GM12875 (cell line): ENCODE measurements at regions not wholly inside any gene's neighbourhood (a gene's known extent, or its start where the extent isn't known, plus 50 kb on each side); places are given as distances from the start of the nearest gene placed in this dataset.

Source experiments
- H3K4me3 ChIP-seq: one replicate; pipeline ENCODE4 v1.5.1; 2011; ENCODE audit warnings: low read depth, low read length, control low read depth
- TF ChIP-seq, protein P1 (sequence below): IDR thresholded peaks from 2 replicates; pipeline ENCODE4 v1.5.1; 2011; ENCODE audit warnings: low read depth, mild to moderate bottlenecking, control low read depth, inconsistent platforms, low read length, moderate library complexity, borderline replicate concordance; ENCODE audit not compliant: insufficient read depth

DNA sequence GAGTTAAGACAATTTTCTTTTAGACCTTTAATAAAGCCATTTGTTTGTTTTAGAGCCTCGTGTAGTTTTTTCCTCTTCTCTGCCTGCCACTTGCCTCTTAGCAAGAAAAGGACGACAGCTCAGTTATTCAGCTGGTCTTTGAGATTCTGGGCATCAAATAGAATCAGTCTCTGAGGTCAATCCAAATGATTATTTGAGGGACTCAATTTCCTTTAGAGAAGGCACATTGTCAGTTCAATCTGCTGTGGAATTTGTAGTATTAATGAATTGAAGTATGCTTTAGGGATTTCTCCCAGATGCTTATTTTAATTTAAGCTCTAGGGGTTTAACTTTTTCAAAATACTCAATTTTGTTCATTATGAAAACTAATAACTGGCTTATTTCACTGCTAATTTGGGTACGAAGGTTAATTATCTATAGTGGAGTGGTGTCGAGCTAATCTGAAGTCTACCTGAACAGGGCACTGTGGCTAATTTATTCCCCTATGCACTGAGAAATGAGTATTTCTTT is 841.2 kb upstream of the AUTS2 start:
- TF ChIP-seq, protein P1, sequence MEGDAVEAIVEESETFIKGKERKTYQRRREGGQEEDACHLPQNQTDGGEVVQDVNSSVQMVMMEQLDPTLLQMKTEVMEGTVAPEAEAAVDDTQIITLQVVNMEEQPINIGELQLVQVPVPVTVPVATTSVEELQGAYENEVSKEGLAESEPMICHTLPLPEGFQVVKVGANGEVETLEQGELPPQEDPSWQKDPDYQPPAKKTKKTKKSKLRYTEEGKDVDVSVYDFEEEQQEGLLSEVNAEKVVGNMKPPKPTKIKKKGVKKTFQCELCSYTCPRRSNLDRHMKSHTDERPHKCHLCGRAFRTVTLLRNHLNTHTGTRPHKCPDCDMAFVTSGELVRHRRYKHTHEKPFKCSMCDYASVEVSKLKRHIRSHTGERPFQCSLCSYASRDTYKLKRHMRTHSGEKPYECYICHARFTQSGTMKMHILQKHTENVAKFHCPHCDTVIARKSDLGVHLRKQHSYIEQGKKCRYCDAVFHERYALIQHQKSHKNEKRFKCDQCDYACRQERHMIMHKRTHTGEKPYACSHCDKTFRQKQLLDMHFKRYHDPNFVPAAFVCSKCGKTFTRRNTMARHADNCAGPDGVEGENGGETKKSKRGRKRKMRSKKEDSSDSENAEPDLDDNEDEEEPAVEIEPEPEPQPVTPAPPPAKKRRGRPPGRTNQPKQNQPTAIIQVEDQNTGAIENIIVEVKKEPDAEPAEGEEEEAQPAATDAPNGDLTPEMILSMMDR, result no peak

DNA sequence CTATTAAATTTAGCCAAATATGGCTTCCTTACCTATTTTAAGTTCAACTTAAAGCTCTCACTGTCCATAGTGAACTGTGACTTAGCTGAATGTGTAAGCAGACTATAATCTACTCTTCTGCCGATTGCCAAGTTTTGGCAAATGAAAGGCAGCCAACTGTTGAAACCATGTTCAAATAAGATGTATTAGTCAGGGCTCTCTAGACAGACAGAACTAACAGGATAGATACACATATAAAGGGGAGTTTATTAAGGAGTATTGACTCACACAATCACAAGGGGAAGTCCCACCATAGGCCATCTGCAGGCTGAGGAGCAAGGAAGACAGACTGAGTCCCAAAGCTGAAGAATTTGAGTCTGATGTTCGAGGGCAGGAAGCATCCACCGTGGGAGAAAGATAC is 837.7 kb upstream of the AUTS2 start:
- TF ChIP-seq, protein P1, result no peak

More for the DNA sequence above, 841.2 kb upstream of the AUTS2 start:
- H3K4me3 ChIP-seq, result no peak overlapping the region

DNA sequence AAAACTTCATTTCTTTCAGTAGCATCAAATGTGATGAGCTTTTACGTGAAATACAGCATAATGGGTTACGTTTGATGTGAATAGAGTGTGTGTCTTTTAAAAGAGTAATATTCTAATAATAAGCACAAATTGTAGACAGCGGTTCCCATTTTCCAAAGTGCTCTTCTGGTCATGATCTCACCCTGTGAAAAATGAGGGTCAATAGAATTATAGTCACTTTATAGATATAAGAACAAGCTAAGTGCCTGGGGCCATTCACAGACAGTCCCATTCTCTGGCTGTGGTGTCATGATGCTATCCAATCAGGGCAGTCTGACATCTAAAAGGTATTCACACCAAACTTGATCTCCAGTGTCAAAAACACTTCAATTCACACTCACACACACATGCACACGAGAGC is 830.8 kb upstream of the AUTS2 start:
- TF ChIP-seq, protein P1, result no peak
- no peak overlapping the region for H3K4me3 ChIP-seq

More for the DNA sequence above, 837.7 kb upstream of the AUTS2 start:
- no peak overlapping the region for H3K4me3 ChIP-seq

DNA sequence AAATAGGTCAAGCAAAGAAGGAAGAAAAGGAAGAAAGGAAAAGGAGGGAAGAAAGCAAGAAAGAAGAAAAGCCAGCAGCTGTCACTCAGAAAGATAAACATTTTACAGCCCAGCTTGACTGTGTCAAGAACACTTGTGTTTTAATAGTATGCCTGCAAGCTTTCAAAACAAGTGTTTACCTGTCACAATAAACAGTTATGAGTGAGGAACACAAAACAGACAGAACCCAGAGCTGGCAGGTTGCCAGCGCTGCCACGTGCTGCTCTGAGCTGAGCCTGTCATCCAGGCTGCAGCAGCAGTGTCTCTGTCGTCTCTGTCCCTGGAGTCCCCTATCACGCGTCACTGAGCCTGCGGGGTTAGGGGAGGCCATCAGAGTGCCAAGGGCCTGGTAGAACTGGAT is 827.6 kb upstream of the AUTS2 start:
- no peak overlapping the region for H3K4me3 ChIP-seq
- TF ChIP-seq, protein P1, result no peak

DNA sequence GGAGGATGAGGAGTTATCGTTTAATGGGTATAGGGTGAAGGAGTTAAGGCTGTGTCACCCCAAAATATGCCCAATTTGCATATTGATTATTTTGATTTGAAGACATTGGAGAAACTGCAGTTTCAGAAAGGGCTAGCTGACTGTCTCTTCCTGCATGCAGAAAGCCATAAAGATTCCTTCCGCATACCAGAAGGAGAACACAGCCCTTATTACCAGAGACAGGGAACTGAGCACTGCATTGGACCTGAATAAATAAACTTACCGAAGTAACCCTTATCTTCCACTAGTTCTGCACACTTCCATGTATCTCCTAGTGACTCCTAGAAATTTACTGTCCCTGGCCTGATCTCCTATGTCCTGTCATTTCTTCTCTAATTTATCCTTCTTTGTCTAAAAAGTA is 821.9 kb upstream of the AUTS2 start:
- TF ChIP-seq, protein P1, result no peak
- H3K4me3 ChIP-seq, result no peak overlapping the region

DNA sequence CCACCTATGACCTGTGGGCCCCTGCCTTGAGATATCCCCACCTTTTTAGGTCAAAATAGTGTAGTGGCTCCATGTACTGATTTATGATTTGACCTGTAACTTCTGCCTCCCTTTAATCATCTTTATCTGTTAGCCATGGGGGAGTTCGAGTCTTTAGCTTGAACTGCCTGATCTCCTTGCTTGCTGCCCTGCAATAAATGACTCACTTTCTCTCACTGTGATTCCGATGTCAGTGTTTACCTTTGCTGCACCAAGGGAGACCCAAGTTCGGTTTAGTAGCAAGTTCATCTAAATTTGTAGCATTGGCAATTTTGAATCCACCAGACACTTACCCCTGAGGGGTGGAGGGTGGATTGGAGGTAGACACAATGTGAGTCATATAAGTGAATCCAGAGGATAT is 814.6 kb upstream of the AUTS2 start:
- TF ChIP-seq, protein P1, result no peak
- no peak overlapping the region for H3K4me3 ChIP-seq

DNA sequence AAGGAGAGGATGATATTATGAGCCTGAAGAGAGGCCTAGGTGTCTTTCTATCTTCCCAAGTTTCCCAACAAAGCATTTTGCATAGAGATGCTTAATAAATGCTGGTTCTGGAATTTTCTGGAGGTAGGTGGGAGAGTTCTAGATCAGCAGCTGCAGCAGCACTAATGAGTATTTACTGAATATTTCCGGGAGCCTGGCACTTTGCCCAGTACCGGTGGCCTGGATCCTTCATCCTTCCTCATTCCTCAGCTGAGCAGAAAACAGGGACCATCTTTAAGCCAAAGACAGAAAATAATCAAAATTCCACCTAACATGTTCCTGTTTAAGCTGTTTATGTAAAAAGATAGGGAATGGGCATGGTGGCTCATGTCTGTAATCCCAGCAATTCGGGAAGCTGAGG is 813.2 kb upstream of the AUTS2 start:
- TF ChIP-seq, protein P1, result no peak
- H3K4me3 ChIP-seq, result no peak overlapping the region
